ENCODE measurements at regions not wholly inside any gene's neighbourhood (a gene's known extent, or its start where the extent isn't known, plus 50 kb on each side); places are given as distances from the start of the nearest gene placed in this dataset.

DNA sequence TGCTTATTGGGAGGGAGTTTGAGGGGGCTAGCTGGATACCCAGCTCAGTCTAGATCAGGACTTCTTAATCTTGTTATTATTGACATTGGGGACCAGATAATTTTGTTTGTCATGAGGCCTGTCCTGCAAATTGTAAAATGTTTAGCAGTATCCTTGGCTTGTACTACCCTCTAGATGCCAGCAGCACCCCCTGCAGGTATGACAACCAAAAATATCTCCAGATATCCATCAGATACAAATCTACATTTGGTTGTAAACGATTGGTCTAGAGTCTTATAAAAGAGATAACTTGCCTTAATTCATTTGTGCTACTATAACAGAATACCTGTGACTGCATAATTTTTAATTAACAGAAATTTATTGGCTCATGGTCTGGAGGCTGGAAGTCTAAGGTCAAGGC, 1232.2 kb downstream of the XPNPEP1 start:
- dilution Hi-C loops (cut with HindIII; ENCODE audit: low sequenced_read_pairs, unreplicated experiment) (no loop called here), intact Hi-C loops (cut with micrococcal nuclease) (no loop called here), in situ Hi-C loops (cut with MboI; ENCODE audit: low sequenced_read_pairs) (no loop called here)
- no peaks in the 10 kb centered on the region for H3K36me3 ChIP-seq (ENCODE audit: control insufficient read depth, insufficient read depth, low read length)
- no peaks in the 10 kb centered on the region for H3K79me1 ChIP-seq (ENCODE audit: low read depth in 1 of 2, low read length in 2 of 2)
- H4K91ac ChIP-seq (ENCODE audit: insufficient read depth, low read depth, low read length): no peak overlapping the region
- H3K27ac ChIP-seq (ENCODE audit: insufficient read depth, low read length): no peak overlapping the region
- TF ChIP-seq MAZ (IDR thresholded peaks at IDR 0.05; ENCODE audit: borderline replicate concordance, low read depth, low read length) (no peak), MXI1 (IDR thresholded peaks at IDR 0.05; ENCODE audit: borderline replicate concordance, low read depth, low read length) (no peak)
- no peak overlapping the region for H3K9ac ChIP-seq (ENCODE audit: low read depth, low read length)
- no peak overlapping the region for H3K4ac ChIP-seq (ENCODE audit: low read depth, low read length)
- no peak overlapping the region for H4K8ac ChIP-seq (ENCODE audit: low read depth in 2 of 2, low read length in 2 of 2)
- no peak for DNase-seq
- H2BK5ac ChIP-seq (ENCODE audit: low read depth, low read length, poor library complexity, severe bottlenecking): no peak overlapping the region
- H2AFZ ChIP-seq (replicated peaks; ENCODE audit: low read length, poor library complexity): no peak overlapping the region
- H2AK9ac ChIP-seq (replicated peaks; ENCODE audit: low read depth, low read length, poor library complexity): no peak overlapping the region
- CTCF ChIA-PET: no interaction called here
- BruUV-seq (replicated peaks): no TSS peak
- no peak overlapping the region for H4K5ac ChIP-seq (ENCODE audit: low read depth, low read length)
- POLR2A ChIA-PET (ENCODE audit: unreplicated experiment): no interaction called here
- H2AK5ac ChIP-seq (ENCODE audit: low read depth, low read length): no peak overlapping the region
- no peaks in the 10 kb centered on the region for H4K20me1 ChIP-seq (ENCODE audit: insufficient read depth, low read length)
- H2BK15ac ChIP-seq (ENCODE audit: low read depth, low read length): no peak overlapping the region
- H3K9me3 ChIP-seq (ENCODE audit: control insufficient read depth, insufficient read depth, low read length): peaks cover 2% of the 10 kb centered on the region; the same call in 1 of the 2 replicates
- H3K27me3 ChIP-seq (ENCODE audit: control insufficient read depth, insufficient read depth, low read length): no peaks in the 10 kb centered on the region
- no peak overlapping the region for H3K4me3 ChIP-seq (ENCODE audit: insufficient read depth, low read depth, low read length)
- no peaks in the 10 kb centered on the region for H3K4me1 ChIP-seq (ENCODE audit: control insufficient read depth, insufficient read depth, low read length)
- no peak overlapping the region for H3K4me2 ChIP-seq (ENCODE audit: low read depth, low read length)
- H3K23ac ChIP-seq (ENCODE audit: low read depth, low read length): no peak overlapping the region
- H3K9me1 ChIP-seq (ENCODE audit: insufficient read depth, low read length): no peaks in the 10 kb centered on the region
- H2BK20ac ChIP-seq (ENCODE audit: low read depth, low read length): no peak overlapping the region
- ATAC-seq (ENCODE audit: low read depth): no peak
- no peak overlapping the region for H3K14ac ChIP-seq (replicated peaks; ENCODE audit: low read depth, low read length)
- H3K56ac ChIP-seq (ENCODE audit: extremely low read depth, insufficient read depth, low read length): no peak overlapping the region
- H2BK120ac ChIP-seq (ENCODE audit: low read depth, low read length): no peak overlapping the region
- H3K18ac ChIP-seq (ENCODE audit: low read depth, low read length): no peak overlapping the region
- no CpG with 5 or more reads among the region's 1 CpG for WGBS, 2 experiments (ENCODE audit: extremely low coverage in 2 of 2, insufficient read length in 1 of 2)

Measured in IMR-90 (cell line).